Activated CD8-positive, alpha-beta memory T cell treated with anti-CD3 and anti-CD28 coated beads, Interleukin-2, amount 10 ng/mL, durations not matched to agents 7 days and 5 days (primary cell): ENCODE measurements at regions not wholly inside any gene's neighbourhood (a gene's known extent, or its start where the extent isn't known, plus 50 kb on each side); places are given as distances from the start of the nearest gene placed in this dataset.
"Not testable (repeated sequence)": the region's sequence is repeated elsewhere in the genome, so short reads cannot be mapped to it uniquely, and the experiment has no call there.

Experiments used
- ATAC-seq: fragments of 150-1000 bp; cut with Tn5 transposase; one replicate; pipeline ENCODE4 v1.10.0; 2021; ENCODE audit warnings: moderate library complexity
- CTCF ChIA-PET: fragments of 350-600 bp; sonication (Branson Sonifier 250); formaldehyde crosslinking; loops from one replicate; lab custom pipeline; 2021; ENCODE audit warnings: antibody characterized with exemption; lab: Charles Lee
- DNase-seq: peaks from one replicate; pipeline ENCODE4 v3.0.0-alpha.2; 2020
- H3K27ac Mint-ChIP-seq: one replicate; pipeline ENCODE4 v1.8.0; 2021; ENCODE audit warnings: mild to moderate bottlenecking, mixed read lengths
- H3K27me3 Mint-ChIP-seq: one replicate; pipeline ENCODE4 v1.8.0; 2021; ENCODE audit warnings: mixed read lengths
- H3K36me3 Mint-ChIP-seq: one replicate; pipeline ENCODE4 v1.8.0; 2021; ENCODE audit warnings: mild to moderate bottlenecking, mixed read lengths
- H3K4me1 Mint-ChIP-seq: one replicate; pipeline ENCODE4 v1.8.0; 2021; ENCODE audit warnings: mixed read lengths
- H3K4me3 Mint-ChIP-seq: one replicate; pipeline ENCODE4 v1.8.0; 2021; ENCODE audit warnings: mild to moderate bottlenecking, moderate library complexity, mixed read lengths
- H3K9me3 Mint-ChIP-seq: one replicate; pipeline ENCODE4 v1.8.0; 2022; ENCODE audit warnings: low read depth, mixed read lengths

DNA sequence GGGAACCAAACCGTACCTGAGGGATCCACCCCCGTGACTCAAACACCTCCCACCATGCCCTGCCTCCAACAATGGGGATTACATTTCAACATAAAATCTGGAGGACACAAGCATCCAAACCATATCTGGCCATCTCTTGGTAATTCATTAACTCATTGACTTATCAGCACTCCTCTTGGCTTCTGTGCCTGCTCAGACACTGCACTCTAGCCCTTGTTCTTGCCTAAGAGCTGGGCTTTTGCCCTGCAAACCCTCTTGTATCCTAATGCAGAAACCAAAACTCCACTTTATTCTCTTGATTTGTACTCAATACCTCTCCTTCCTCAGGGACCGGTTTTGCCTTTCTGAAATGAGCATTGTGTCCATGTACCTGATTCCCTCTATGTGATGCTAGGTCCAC is 330.2 kb upstream of the FZD8 start:
- H3K4me1 Mint-ChIP-seq, result no peaks in the 10 kb centered on the region
- CTCF ChIA-PET, result no interaction called here
- H3K4me3 Mint-ChIP-seq, result no peak overlapping the region
- DNase-seq (no peak), ATAC-seq (no peak)
- H3K27me3 Mint-ChIP-seq, result no peaks in the 10 kb centered on the region
- H3K27ac Mint-ChIP-seq, result no peak overlapping the region
- H3K9me3 Mint-ChIP-seq, result peaks cover 7% of the 10 kb centered on the region
- H3K36me3 Mint-ChIP-seq, result no peaks in the 10 kb centered on the region

DNA sequence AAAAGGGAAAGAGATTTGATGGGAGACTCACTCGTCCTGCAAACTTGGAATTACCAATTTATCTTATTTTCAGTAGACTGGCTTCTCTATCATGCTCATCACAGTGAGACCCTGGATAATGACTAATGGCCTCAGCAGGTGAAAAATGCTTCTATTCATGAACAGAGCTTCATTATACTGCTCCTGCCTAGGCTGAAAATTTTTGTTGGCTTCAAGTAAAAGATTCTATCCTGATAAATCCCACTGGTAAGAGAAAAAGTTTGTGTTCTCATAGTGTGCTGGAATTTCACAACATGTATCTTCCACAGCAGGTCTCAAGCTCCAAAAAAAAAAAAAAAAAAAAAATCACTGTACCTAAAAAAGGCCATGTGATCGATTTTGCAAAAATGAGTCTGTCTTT is 329.3 kb upstream of the FZD8 start:
- H3K4me3 Mint-ChIP-seq, result no peak overlapping the region
- no peak for DNase-seq
- ATAC-seq, result no peak
- H3K27ac Mint-ChIP-seq, result no peak overlapping the region
- no peaks in the 10 kb centered on the region for H3K4me1 Mint-ChIP-seq
- no peaks in the 10 kb centered on the region for H3K27me3 Mint-ChIP-seq
- peaks cover 9% of the 10 kb centered on the region for H3K9me3 Mint-ChIP-seq
- H3K36me3 Mint-ChIP-seq, result no peaks in the 10 kb centered on the region
- CTCF ChIA-PET, result no interaction called here

GRCh38 chr10:35963685-35964084 is 321.6 kb upstream of the FZD8 start:
- H3K27ac Mint-ChIP-seq, result no peak overlapping the region
- CTCF ChIA-PET, result no interaction called here
- peaks cover 15% of the 10 kb centered on the region for H3K9me3 Mint-ChIP-seq
- no peaks in the 10 kb centered on the region for H3K4me1 Mint-ChIP-seq
- H3K27me3 Mint-ChIP-seq, result no peaks in the 10 kb centered on the region
- H3K4me3 Mint-ChIP-seq, result no peak overlapping the region
- no peak for DNase-seq
- ATAC-seq, result no peak
- H3K36me3 Mint-ChIP-seq, result no peaks in the 10 kb centered on the region

DNA sequence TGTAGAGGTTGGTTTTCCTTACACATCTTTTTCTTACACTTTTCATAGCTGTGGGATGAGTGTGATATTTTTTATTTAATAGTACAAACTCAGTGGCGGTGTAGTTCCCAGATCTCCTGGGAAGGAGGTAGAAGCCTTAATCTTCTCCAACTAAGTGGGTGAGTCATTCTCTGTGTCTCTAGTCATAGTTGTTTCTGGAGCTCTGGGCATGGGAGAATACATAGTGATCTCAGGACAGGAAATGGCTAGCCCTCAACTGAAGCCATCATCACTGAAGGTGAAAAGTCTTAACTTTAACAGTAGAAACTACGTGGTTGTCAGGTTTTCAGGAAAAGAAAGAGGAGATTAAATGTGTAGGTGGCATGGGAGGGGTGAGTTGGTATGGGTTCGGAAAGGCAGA is 319.4 kb upstream of the FZD8 start:
- CTCF ChIA-PET, result no interaction called here
- no peak overlapping the region for H3K27ac Mint-ChIP-seq
- ATAC-seq (no peak), DNase-seq (no peak)
- H3K9me3 Mint-ChIP-seq, result peaks cover 12% of the 10 kb centered on the region
- H3K4me3 Mint-ChIP-seq, result no peak overlapping the region
- no peaks in the 10 kb centered on the region for H3K27me3 Mint-ChIP-seq
- H3K4me1 Mint-ChIP-seq, result no peaks in the 10 kb centered on the region
- H3K36me3 Mint-ChIP-seq, result no peaks in the 10 kb centered on the region

DNA sequence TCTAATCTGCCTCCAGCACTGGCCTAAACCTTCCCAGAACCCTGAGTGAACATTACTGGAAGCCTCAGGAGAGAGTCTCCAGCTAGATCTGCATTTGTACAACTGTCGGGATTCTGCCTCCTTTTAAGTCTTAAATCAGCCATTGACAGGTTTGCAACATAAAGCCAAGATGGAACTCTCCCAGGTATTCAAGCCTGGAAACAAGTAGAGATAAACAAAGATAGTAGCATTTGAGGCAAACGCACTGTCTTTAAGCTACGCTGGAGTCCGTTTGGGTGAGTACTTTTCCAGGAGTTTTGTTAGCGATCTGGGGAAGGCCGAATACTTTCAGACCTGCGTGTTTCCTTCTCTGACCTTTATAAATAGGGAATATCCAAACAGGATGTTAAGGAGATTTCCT is 317.2 kb upstream of the FZD8 start:
- ATAC-seq (no peak), DNase-seq (no peak)
- CTCF ChIA-PET, result no interaction called here
- Mint-ChIP-seq H3K4me1 (no peaks in the 10 kb centered on the region), H3K27ac (no peak overlapping the region), H3K4me3 (no peak overlapping the region), H3K9me3 (peaks cover 7% of the 10 kb centered on the region), H3K27me3 (no peaks in the 10 kb centered on the region), H3K36me3 (no peaks in the 10 kb centered on the region)

- H3K36me3 Mint-ChIP-seq, H3K9me3 Mint-ChIP-seq, DNase-seq, H3K27ac Mint-ChIP-seq, ATAC-seq, H3K4me1 Mint-ChIP-seq, H3K27me3 Mint-ChIP-seq, H3K4me3 Mint-ChIP-seq, CTCF ChIA-PET: not testable (repeated sequence)
Measured at GRCh38 chr10:35958609-35959008, 316.5 kb upstream of the FZD8 start.

- Mint-ChIP-seq H3K4me1 (no peaks in the 10 kb centered on the region), H3K9me3 (peaks cover under 1% of the 10 kb centered on the region), H3K27me3 (no peaks in the 10 kb centered on the region), H3K4me3 (no peak overlapping the region), H3K36me3 (no peaks in the 10 kb centered on the region), H3K27ac (no peak overlapping the region)
- CTCF ChIA-PET, result no interaction called here
- ATAC-seq (no peak), DNase-seq (no peak)
Measured at GRCh38 chr10:35950701-35951100, 308.6 kb upstream of the FZD8 start.

- Mint-ChIP-seq H3K27me3 (no peaks in the 10 kb centered on the region), H3K4me3 (no peak overlapping the region), H3K9me3 (no peaks in the 10 kb centered on the region), H3K36me3 (no peaks in the 10 kb centered on the region), H3K27ac (no peak overlapping the region), H3K4me1 (no peaks in the 10 kb centered on the region)
- ATAC-seq (no peak), DNase-seq (no peak)
- CTCF ChIA-PET, result no interaction called here
Measured at GRCh38 chr10:35950226-35950625, 308.1 kb upstream of the FZD8 start.

DNA sequence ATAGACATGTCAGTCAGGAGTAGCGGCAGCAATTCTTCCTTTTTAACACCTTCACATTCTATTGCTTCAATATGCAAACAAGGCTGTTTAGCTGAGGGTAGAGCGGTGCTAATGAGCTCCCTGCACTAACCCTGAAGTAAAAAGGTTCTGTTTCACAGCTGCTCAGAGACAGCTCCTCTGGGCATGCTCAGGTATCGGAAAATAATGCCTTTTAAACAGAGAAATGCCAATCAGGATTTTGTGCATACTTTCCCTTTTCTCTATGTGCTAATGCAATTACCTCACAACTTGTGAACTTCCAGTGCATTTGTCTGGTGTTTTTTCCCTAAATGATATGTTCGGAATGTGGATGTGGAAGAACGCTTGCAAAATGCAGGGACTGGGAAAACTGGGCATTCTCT is 307.7 kb upstream of the FZD8 start:
- Mint-ChIP-seq H3K27me3 (no peaks in the 10 kb centered on the region), H3K27ac (no peak overlapping the region), H3K4me3 (no peak overlapping the region), H3K9me3 (no peaks in the 10 kb centered on the region), H3K4me1 (no peaks in the 10 kb centered on the region), H3K36me3 (no peaks in the 10 kb centered on the region)
- CTCF ChIA-PET, result no interaction called here
- DNase-seq, result no peak
- ATAC-seq, result no peak

DNA sequence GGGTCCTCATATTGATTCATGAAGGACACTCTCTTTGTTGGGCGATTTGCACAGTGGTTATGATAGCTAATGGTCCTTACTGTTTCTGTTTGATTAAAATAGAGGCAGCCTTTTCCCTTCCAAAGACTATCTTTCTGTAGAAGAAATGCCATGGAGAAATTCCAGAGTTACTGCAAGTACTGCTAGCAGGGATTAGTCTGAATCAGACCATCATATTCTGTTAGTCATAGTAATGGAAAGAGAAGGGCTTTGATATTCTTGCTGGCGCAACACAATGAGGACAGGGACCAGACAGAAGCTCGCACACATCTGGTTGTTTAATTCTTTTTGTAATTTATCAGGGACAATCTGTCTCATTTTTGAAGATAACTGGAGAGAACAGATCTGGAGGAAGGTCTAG is 304.5 kb upstream of the FZD8 start:
- Mint-ChIP-seq H3K4me1 (no peaks in the 10 kb centered on the region), H3K9me3 (peaks cover 4% of the 10 kb centered on the region), H3K27ac (no peak overlapping the region)

DNA sequence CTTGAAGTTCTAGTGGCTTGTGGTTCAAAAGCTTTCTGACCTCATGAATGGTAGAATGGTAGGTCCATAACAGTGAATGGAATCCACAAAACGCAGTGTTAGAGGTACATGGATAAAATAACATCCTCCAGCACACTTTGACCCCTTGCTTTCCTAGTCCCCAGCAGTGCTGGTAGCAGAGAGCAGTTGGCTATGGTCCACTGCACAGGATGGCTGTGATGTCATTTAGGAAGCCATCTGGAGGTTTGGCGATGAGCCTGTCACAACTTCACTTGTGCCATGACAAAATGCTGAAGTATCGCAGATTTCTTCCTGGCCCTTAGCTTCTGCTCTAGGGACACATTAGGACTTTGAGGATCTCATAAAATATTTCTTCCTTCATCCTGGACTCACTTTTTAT is 300.0 kb upstream of the FZD8 start:
- Mint-ChIP-seq H3K4me3 (no peak overlapping the region), H3K27ac (no peak overlapping the region)
- CTCF ChIA-PET, result no interaction called here

More for the DNA sequence above, 304.5 kb upstream of the FZD8 start:
- no peak for ATAC-seq
- Mint-ChIP-seq H3K36me3 (no peaks in the 10 kb centered on the region), H3K27me3 (no peaks in the 10 kb centered on the region), H3K4me3 (no peak overlapping the region)
- CTCF ChIA-PET, result no interaction called here
- no peak for DNase-seq

GRCh38 chr10:35940141-35941041 is 298.3 kb upstream of the FZD8 start:
- Mint-ChIP-seq H3K36me3 (no peaks in the 10 kb centered on the region), H3K4me3 (no peak overlapping the region), H3K27me3 (no peaks in the 10 kb centered on the region), H3K27ac (no peak overlapping the region), H3K9me3 (peaks cover 10% of the 10 kb centered on the region), H3K4me1 (no peaks in the 10 kb centered on the region)
- ATAC-seq (no peak), DNase-seq (no peak)
- CTCF ChIA-PET, result no interaction called here

More for the DNA sequence above, 300.0 kb upstream of the FZD8 start:
- H3K4me1 Mint-ChIP-seq, result no peaks in the 10 kb centered on the region
- peaks cover 10% of the 10 kb centered on the region for H3K9me3 Mint-ChIP-seq
- no peaks in the 10 kb centered on the region for H3K36me3 Mint-ChIP-seq
- no peaks in the 10 kb centered on the region for H3K27me3 Mint-ChIP-seq
- ATAC-seq (no peak), DNase-seq (no peak)

DNA sequence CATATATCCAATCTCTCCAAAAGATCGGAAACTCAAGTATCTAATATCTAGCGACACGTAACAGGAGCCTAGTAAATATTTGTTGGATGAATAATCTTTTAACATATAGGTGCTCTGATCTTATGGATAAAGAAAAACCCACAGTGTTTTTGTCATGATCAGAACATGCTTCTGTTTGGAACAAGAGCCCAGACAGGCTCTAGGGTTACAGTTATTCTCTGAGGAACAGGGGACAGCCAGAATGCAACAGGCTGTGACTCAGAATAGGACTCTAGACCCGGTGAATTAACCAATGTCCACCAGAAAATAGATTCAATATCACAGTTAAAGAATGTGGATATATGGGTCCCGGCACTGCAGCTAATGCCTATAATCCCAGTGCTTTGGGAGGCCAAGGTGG is 296.1 kb upstream of the FZD8 start:
- DNase-seq (no peak), ATAC-seq (no peak)
- Mint-ChIP-seq H3K4me3 (no peak overlapping the region), H3K36me3 (no peaks in the 10 kb centered on the region), H3K9me3 (peaks cover 6% of the 10 kb centered on the region), H3K4me1 (no peaks in the 10 kb centered on the region), H3K27ac (no peak overlapping the region), H3K27me3 (no peaks in the 10 kb centered on the region)
- CTCF ChIA-PET, result no interaction called here

DNA sequence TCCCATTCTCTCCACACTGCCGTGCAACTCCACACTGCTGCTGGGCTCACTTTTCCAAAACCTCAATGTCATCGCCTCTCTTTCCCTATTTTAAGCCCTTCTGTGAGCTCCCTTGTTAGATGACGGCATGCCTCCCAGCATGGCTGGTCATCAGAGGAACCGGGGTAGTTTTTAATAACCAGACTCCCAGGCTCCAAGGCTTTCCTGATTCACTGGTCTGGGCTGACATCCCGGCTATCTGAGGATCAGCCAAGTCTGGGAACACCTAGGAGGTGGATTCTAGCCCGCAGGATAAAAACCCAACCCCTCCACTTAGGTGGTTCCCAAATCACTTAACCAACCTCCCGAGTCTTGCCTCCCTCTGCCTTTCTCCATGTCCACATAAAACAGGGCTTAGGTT is 295.4 kb upstream of the FZD8 start:
- no peak overlapping the region for H3K4me3 Mint-ChIP-seq
- H3K9me3 Mint-ChIP-seq, result peaks cover 6% of the 10 kb centered on the region
- no peak for ATAC-seq
- H3K27ac Mint-ChIP-seq, result no peak overlapping the region
- no peaks in the 10 kb centered on the region for H3K27me3 Mint-ChIP-seq
- H3K4me1 Mint-ChIP-seq, result no peaks in the 10 kb centered on the region
- no peaks in the 10 kb centered on the region for H3K36me3 Mint-ChIP-seq
- CTCF ChIA-PET, result no interaction called here
- DNase-seq, result no peak
